ENCODE measurements at regions not wholly inside any gene's neighbourhood (a gene's known extent, or its start where the extent isn't known, plus 50 kb on each side); places are given as distances from the start of the nearest gene placed in this dataset.

- TF ChIP-seq POLR2A (IDR thresholded peaks at IDR 0.05) (no peak), CTCF (IDR thresholded peaks at IDR 0.05) (no peak)
Observed at GRCh38 chr14:23800811-23801210, 152.8 kb upstream of the DHRS4 start.

Measured in stomach (tissue), 4 donors.